Activated naive CD8-positive, alpha-beta T cell treated with anti-CD3 and anti-CD28 coated beads, Interleukin-2, amount 50 U/mL, for 24 hours (primary cell): ENCODE measurements at regions not wholly inside any gene's neighbourhood (a gene's known extent, or its start where the extent isn't known, plus 50 kb on each side); places are given as distances from the start of the nearest gene placed in this dataset.

Experiments
- ATAC-seq: fragments of 150-1000 bp; cut with Tn5 transposase; one replicate; pipeline ENCODE4 v1.10.0; 2021
- DNase-seq: peaks from one replicate; pipeline ENCODE4 v3.0.0; 2021
- H3K27ac Mint-ChIP-seq: one replicate; pipeline ENCODE4 v1.8.0; 2021; ENCODE audit warnings: mild to moderate bottlenecking, mixed read lengths
- H3K27me3 Mint-ChIP-seq: one replicate; pipeline ENCODE4 v1.8.0; 2021; ENCODE audit warnings: mixed read lengths
- H3K36me3 Mint-ChIP-seq: one replicate; pipeline ENCODE4 v1.8.0; 2021; ENCODE audit warnings: low read depth, mixed read lengths
- H3K4me1 Mint-ChIP-seq: one replicate; pipeline ENCODE4 v1.8.0; 2021; ENCODE audit warnings: mixed read lengths
- H3K4me3 Mint-ChIP-seq: one replicate; pipeline ENCODE4 v1.8.0; 2021; ENCODE audit warnings: mild to moderate bottlenecking, moderate library complexity, mixed read lengths
- H3K9me3 Mint-ChIP-seq: one replicate; pipeline ENCODE4 v1.8.0; 2021; ENCODE audit warnings: mixed read lengths

- peaks cover 10% of the 10 kb centered on the region for H3K4me1 Mint-ChIP-seq
- H3K36me3 Mint-ChIP-seq = no peaks in the 10 kb centered on the region
- ATAC-seq (no peak), DNase-seq (no peak)
- no peak overlapping the region for H3K4me3 Mint-ChIP-seq
- H3K27me3 Mint-ChIP-seq = no peaks in the 10 kb centered on the region
- no peak overlapping the region for H3K27ac Mint-ChIP-seq
- H3K9me3 Mint-ChIP-seq = no peaks in the 10 kb centered on the region
Observed at GRCh38 chr10:129096065-129096984, 370.7 kb upstream of the MGMT start.

GRCh38 chr10:129097776-129098330, 369.2 kb upstream of the MGMT start:
- peaks cover 22% of the 10 kb centered on the region for H3K4me1 Mint-ChIP-seq
- ATAC-seq (no peak), DNase-seq (no peak)
- H3K27ac Mint-ChIP-seq = no peak overlapping the region
- H3K9me3 Mint-ChIP-seq = no peaks in the 10 kb centered on the region
- H3K4me3 Mint-ChIP-seq = no peak overlapping the region
- no peaks in the 10 kb centered on the region for H3K27me3 Mint-ChIP-seq
- no peaks in the 10 kb centered on the region for H3K36me3 Mint-ChIP-seq

GRCh38 chr10:129098517-129098916, 368.5 kb upstream of the MGMT start:
- no peak for ATAC-seq
- no peak overlapping the region for H3K27ac Mint-ChIP-seq
- H3K36me3 Mint-ChIP-seq = no peaks in the 10 kb centered on the region
- DNase-seq = no peak
- H3K27me3 Mint-ChIP-seq = no peaks in the 10 kb centered on the region
- peaks cover 23% of the 10 kb centered on the region for H3K4me1 Mint-ChIP-seq
- H3K4me3 Mint-ChIP-seq = no peak overlapping the region
- H3K9me3 Mint-ChIP-seq = no peaks in the 10 kb centered on the region

GRCh38 chr10:129099486-129099885, 367.6 kb upstream of the MGMT start:
- Mint-ChIP-seq H3K9me3 (no peaks in the 10 kb centered on the region), H3K36me3 (no peaks in the 10 kb centered on the region), H3K4me3 (no peak overlapping the region), H3K4me1 (peaks cover 28% of the 10 kb centered on the region), H3K27me3 (no peaks in the 10 kb centered on the region), H3K27ac (no peak overlapping the region)
- ATAC-seq (no peak), DNase-seq (no peak)

GRCh38 chr10:129099992-129100391, 367.0 kb upstream of the MGMT start:
- H3K9me3 Mint-ChIP-seq = no peaks in the 10 kb centered on the region
- ATAC-seq = no peak
- H3K27ac Mint-ChIP-seq = no peak overlapping the region
- H3K4me3 Mint-ChIP-seq = no peak overlapping the region
- no peaks in the 10 kb centered on the region for H3K36me3 Mint-ChIP-seq
- DNase-seq = no peak
- no peaks in the 10 kb centered on the region for H3K27me3 Mint-ChIP-seq
- peaks cover 31% of the 10 kb centered on the region for H3K4me1 Mint-ChIP-seq

GRCh38 chr10:129101232-129101980, 365.6 kb upstream of the MGMT start:
- no peak for ATAC-seq
- Mint-ChIP-seq H3K4me3 (no peak overlapping the region), H3K9me3 (no peaks in the 10 kb centered on the region), H3K36me3 (no peaks in the 10 kb centered on the region), H3K27ac (no peak overlapping the region), H3K27me3 (no peaks in the 10 kb centered on the region), H3K4me1 (peaks cover 36% of the 10 kb centered on the region)
- DNase-seq = no peak

GRCh38 chr10:129102906-129103693, 363.9 kb upstream of the MGMT start:
- no peak overlapping the region for H3K4me3 Mint-ChIP-seq
- ATAC-seq = no peak
- H3K27ac Mint-ChIP-seq = no peak overlapping the region
- no peaks in the 10 kb centered on the region for H3K9me3 Mint-ChIP-seq
- no peaks in the 10 kb centered on the region for H3K36me3 Mint-ChIP-seq
- no peak for DNase-seq
- H3K4me1 Mint-ChIP-seq = peaks cover 36% of the 10 kb centered on the region
- H3K27me3 Mint-ChIP-seq = no peaks in the 10 kb centered on the region

- H3K9me3 Mint-ChIP-seq = no peaks in the 10 kb centered on the region
- H3K27me3 Mint-ChIP-seq = no peaks in the 10 kb centered on the region
- no peak overlapping the region for H3K27ac Mint-ChIP-seq
- H3K4me1 Mint-ChIP-seq = peaks cover 36% of the 10 kb centered on the region
- H3K4me3 Mint-ChIP-seq = no peak overlapping the region
- no peak for DNase-seq
- H3K36me3 Mint-ChIP-seq = no peaks in the 10 kb centered on the region
- ATAC-seq = no peak
Observed at GRCh38 chr10:129104266-129105045, 362.6 kb upstream of the MGMT start.

GRCh38 chr10:129105266-129105665, 361.8 kb upstream of the MGMT start:
- no peak overlapping the region for H3K27ac Mint-ChIP-seq
- H3K4me3 Mint-ChIP-seq = no peak overlapping the region
- H3K9me3 Mint-ChIP-seq = no peaks in the 10 kb centered on the region
- ATAC-seq = no peak
- no peaks in the 10 kb centered on the region for H3K27me3 Mint-ChIP-seq
- H3K36me3 Mint-ChIP-seq = no peaks in the 10 kb centered on the region
- H3K4me1 Mint-ChIP-seq = peaks cover 35% of the 10 kb centered on the region
- DNase-seq = no peak

- Mint-ChIP-seq H3K36me3 (no peaks in the 10 kb centered on the region), H3K27ac (no peak overlapping the region), H3K27me3 (no peaks in the 10 kb centered on the region), H3K9me3 (no peaks in the 10 kb centered on the region), H3K4me1 (peaks cover 26% of the 10 kb centered on the region), H3K4me3 (no peak overlapping the region)
- DNase-seq = no peak
- ATAC-seq = no peak
Observed at GRCh38 chr10:129106314-129106713, 360.7 kb upstream of the MGMT start.

- H3K9me3 Mint-ChIP-seq = no peaks in the 10 kb centered on the region
- H3K4me1 Mint-ChIP-seq = peaks cover 17% of the 10 kb centered on the region
- DNase-seq (no peak), ATAC-seq (no peak)
- no peak overlapping the region for H3K27ac Mint-ChIP-seq
- H3K36me3 Mint-ChIP-seq = no peaks in the 10 kb centered on the region
- no peaks in the 10 kb centered on the region for H3K27me3 Mint-ChIP-seq
- no peak overlapping the region for H3K4me3 Mint-ChIP-seq
Observed at GRCh38 chr10:129107525-129107924, 359.5 kb upstream of the MGMT start.

GRCh38 chr10:129108378-129108777, 358.7 kb upstream of the MGMT start:
- no peaks in the 10 kb centered on the region for H3K9me3 Mint-ChIP-seq
- no peaks in the 10 kb centered on the region for H3K36me3 Mint-ChIP-seq
- no peak overlapping the region for H3K4me3 Mint-ChIP-seq
- ATAC-seq (no peak), DNase-seq (no peak)
- no peaks in the 10 kb centered on the region for H3K27me3 Mint-ChIP-seq
- H3K4me1 Mint-ChIP-seq = peaks cover 13% of the 10 kb centered on the region
- H3K27ac Mint-ChIP-seq = no peak overlapping the region

- Mint-ChIP-seq H3K9me3 (no peaks in the 10 kb centered on the region), H3K27me3 (no peaks in the 10 kb centered on the region), H3K4me3 (no peak overlapping the region), H3K27ac (no peak overlapping the region), H3K4me1 (peaks cover 12% of the 10 kb centered on the region), H3K36me3 (no peaks in the 10 kb centered on the region)
- DNase-seq (no peak), ATAC-seq (no peak)
Observed at GRCh38 chr10:129108994-129109393, 358.0 kb upstream of the MGMT start.

GRCh38 chr10:129110780-129111179, 356.3 kb upstream of the MGMT start:
- H3K4me3 Mint-ChIP-seq = no peak overlapping the region

More at GRCh38 chr10:129110780-129111179, 356.3 kb upstream of the MGMT start:
- no peaks in the 10 kb centered on the region for H3K27me3 Mint-ChIP-seq
- ATAC-seq = no peak
- H3K4me1 Mint-ChIP-seq = peaks cover 1% of the 10 kb centered on the region
- no peaks in the 10 kb centered on the region for H3K9me3 Mint-ChIP-seq
- no peak for DNase-seq
- H3K27ac Mint-ChIP-seq = no peak overlapping the region
- no peaks in the 10 kb centered on the region for H3K36me3 Mint-ChIP-seq
